ENCODE measurements at regions not wholly inside any gene's neighbourhood (a gene's known extent, or its start where the extent isn't known, plus 50 kb on each side); places are given as distances from the start of the nearest gene placed in this dataset.
A peak's percentile ranks its signal among the peaks of the same experiment; 100 is the strongest.

GRCh38 chr5:156051972-156052371 lies 275.0 kb upstream of the SGCD start:
- no peaks in the 10 kb centered on the region for H3K9me3 ChIP-seq (replicated peaks in 1 of 2; ENCODE audit: control insufficient read depth in 2 of 2, insufficient read depth in 1 of 2, low read depth in 1 of 2, low read length in 2 of 2)
- no peak overlapping the region for H3K14ac ChIP-seq (ENCODE audit: low read length)
- no peak overlapping the region for H2BK120ac ChIP-seq (ENCODE audit: low read depth, low read length)
- H3K9ac ChIP-seq (ENCODE audit: low read depth, low read length, poor library complexity), result no peak overlapping the region
- H3K4ac ChIP-seq (ENCODE audit: low read length), result no peak overlapping the region
- H4K91ac ChIP-seq (ENCODE audit: low read depth, low read length, poor library complexity), result no peak overlapping the region
- no peaks in the 10 kb centered on the region for H3K4me1 ChIP-seq (ENCODE audit: control insufficient read depth in 2 of 2, insufficient read depth in 1 of 2, low read depth in 1 of 2, low read length in 2 of 2)
- no peak overlapping the region for H2AK5ac ChIP-seq (ENCODE audit: low read depth, low read length)
- no peak overlapping the region for H4K8ac ChIP-seq (ENCODE audit: low read depth, low read length)
- no CpG with 5 or more reads among the region's 3 CpGs for WGBS, 2 donors (ENCODE audit: extremely low coverage in 2 of 2, insufficient read length in 2 of 2, insufficient replicate concordance in 1 of 2)
- no peaks in the 10 kb centered on the region for H3K36me3 ChIP-seq (replicated peaks in 1 of 2; ENCODE audit: control insufficient read depth in 2 of 2, insufficient read depth in 2 of 2, low read length in 2 of 2)
- H2BK5ac ChIP-seq (ENCODE audit: low read length), result no peak overlapping the region
- H2AFZ ChIP-seq (ENCODE audit: low read length), result no peak overlapping the region
- no peaks in the 10 kb centered on the region for H3K79me1 ChIP-seq (ENCODE audit: low read depth, low read length)
- no peak overlapping the region for H2BK12ac ChIP-seq (ENCODE audit: low read length)
- H3K27me3 ChIP-seq (ENCODE audit: control insufficient read depth in 3 of 3, insufficient read depth in 3 of 3, low read depth in 1 of 3, low read length in 3 of 3), result no peaks in the 10 kb centered on the region
- H3K4me3 ChIP-seq (ENCODE audit: low read length in 2 of 2), result no peak overlapping the region
- no peak for DNase-seq (ENCODE audit: low spot score)
- no peak overlapping the region for H3K27ac ChIP-seq (replicated peaks; ENCODE audit: low read length)
- no peak overlapping the region for H3K4me2 ChIP-seq (ENCODE audit: insufficient read depth, low read length, poor library complexity, severe bottlenecking)
- H2BK15ac ChIP-seq (ENCODE audit: low read length), result no peak overlapping the region
- H3K23ac ChIP-seq (ENCODE audit: low read depth, low read length, poor library complexity), result no peak overlapping the region
- no peak overlapping the region for H3K18ac ChIP-seq (ENCODE audit: low read length)

- WGBS, 2 donors (ENCODE audit: extremely low coverage in 2 of 2, insufficient read length in 2 of 2, insufficient replicate concordance in 1 of 2), result no CpG with 5 or more reads among the region's 1 CpG
- H3K18ac ChIP-seq (ENCODE audit: low read length), result no peak overlapping the region
- H2AK5ac ChIP-seq (ENCODE audit: low read depth, low read length), result no peak overlapping the region
- no peak overlapping the region for H2AFZ ChIP-seq (ENCODE audit: low read length)
- no peak overlapping the region for H3K4me3 ChIP-seq (ENCODE audit: low read length in 2 of 2)
- peak overlapping the region; percentile 9 for H3K9ac ChIP-seq (ENCODE audit: low read depth, low read length, poor library complexity)
- H3K4ac ChIP-seq (ENCODE audit: low read length), result no peak overlapping the region
- no peak overlapping the region for H4K8ac ChIP-seq (ENCODE audit: low read depth, low read length)
- no peak overlapping the region for H3K23ac ChIP-seq (ENCODE audit: low read depth, low read length, poor library complexity)
- H3K36me3 ChIP-seq (replicated peaks in 1 of 2; ENCODE audit: control insufficient read depth in 2 of 2, insufficient read depth in 2 of 2, low read length in 2 of 2), result no peaks in the 10 kb centered on the region
- H2BK12ac ChIP-seq (ENCODE audit: low read length), result no peak overlapping the region
- H3K79me1 ChIP-seq (ENCODE audit: low read depth, low read length), result no peaks in the 10 kb centered on the region
- H2BK15ac ChIP-seq (ENCODE audit: low read length), result no peak overlapping the region
- H3K14ac ChIP-seq (ENCODE audit: low read length), result no peak overlapping the region
- H4K91ac ChIP-seq (ENCODE audit: low read depth, low read length, poor library complexity), result no peak overlapping the region
- no peak overlapping the region for H3K4me2 ChIP-seq (ENCODE audit: insufficient read depth, low read length, poor library complexity, severe bottlenecking)
- H3K9me3 ChIP-seq (replicated peaks in 1 of 2; ENCODE audit: control insufficient read depth in 2 of 2, insufficient read depth in 1 of 2, low read depth in 1 of 2, low read length in 2 of 2), result no peaks in the 10 kb centered on the region
- H3K27me3 ChIP-seq (ENCODE audit: control insufficient read depth in 3 of 3, insufficient read depth in 3 of 3, low read depth in 1 of 3, low read length in 3 of 3), result no peaks in the 10 kb centered on the region
- H2BK120ac ChIP-seq (ENCODE audit: low read depth, low read length), result no peak overlapping the region
- H3K27ac ChIP-seq (replicated peaks; ENCODE audit: low read length), result no peak overlapping the region
- no peaks in the 10 kb centered on the region for H3K4me1 ChIP-seq (ENCODE audit: control insufficient read depth in 2 of 2, insufficient read depth in 1 of 2, low read depth in 1 of 2, low read length in 2 of 2)
- no peak overlapping the region for H2BK5ac ChIP-seq (ENCODE audit: low read length)
- DNase-seq (ENCODE audit: low spot score), result no peak
Observed at GRCh38 chr5:156052656-156053055, 274.3 kb upstream of the SGCD start.

GRCh38 chr5:156053056-156053455 lies 273.9 kb upstream of the SGCD start:
- H3K9ac ChIP-seq (ENCODE audit: low read depth, low read length, poor library complexity), result peak overlapping the region; percentile 9
- WGBS, 2 donors (ENCODE audit: extremely low coverage in 2 of 2, insufficient read length in 2 of 2, insufficient replicate concordance in 1 of 2), result no CpG with 5 or more reads among the region's 2 CpGs
- no peaks in the 10 kb centered on the region for H3K79me1 ChIP-seq (ENCODE audit: low read depth, low read length)
- H2BK15ac ChIP-seq (ENCODE audit: low read length), result no peak overlapping the region
- H3K9me3 ChIP-seq (replicated peaks in 1 of 2; ENCODE audit: control insufficient read depth in 2 of 2, insufficient read depth in 1 of 2, low read depth in 1 of 2, low read length in 2 of 2), result no peaks in the 10 kb centered on the region
- H3K18ac ChIP-seq (ENCODE audit: low read length), result no peak overlapping the region
- no peak overlapping the region for H3K14ac ChIP-seq (ENCODE audit: low read length)
- H2AFZ ChIP-seq (ENCODE audit: low read length), result no peak overlapping the region
- H2BK5ac ChIP-seq (ENCODE audit: low read length), result no peak overlapping the region
- H2AK5ac ChIP-seq (ENCODE audit: low read depth, low read length), result no peak overlapping the region
- H4K91ac ChIP-seq (ENCODE audit: low read depth, low read length, poor library complexity), result no peak overlapping the region
- no peaks in the 10 kb centered on the region for H3K4me1 ChIP-seq (ENCODE audit: control insufficient read depth in 2 of 2, insufficient read depth in 1 of 2, low read depth in 1 of 2, low read length in 2 of 2)
- no peak overlapping the region for H3K23ac ChIP-seq (ENCODE audit: low read depth, low read length, poor library complexity)
- H2BK12ac ChIP-seq (ENCODE audit: low read length), result no peak overlapping the region
- H4K8ac ChIP-seq (ENCODE audit: low read depth, low read length), result no peak overlapping the region
- no peak overlapping the region for H3K4ac ChIP-seq (ENCODE audit: low read length)
- no peaks in the 10 kb centered on the region for H3K36me3 ChIP-seq (replicated peaks in 1 of 2; ENCODE audit: control insufficient read depth in 2 of 2, insufficient read depth in 2 of 2, low read length in 2 of 2)
- DNase-seq (ENCODE audit: low spot score), result no peak
- no peak overlapping the region for H3K27ac ChIP-seq (replicated peaks; ENCODE audit: low read length)
- H3K4me3 ChIP-seq (ENCODE audit: low read length in 2 of 2), result no peak overlapping the region
- no peak overlapping the region for H3K4me2 ChIP-seq (ENCODE audit: insufficient read depth, low read length, poor library complexity, severe bottlenecking)
- no peak overlapping the region for H2BK120ac ChIP-seq (ENCODE audit: low read depth, low read length)
- H3K27me3 ChIP-seq (ENCODE audit: control insufficient read depth in 3 of 3, insufficient read depth in 3 of 3, low read depth in 1 of 3, low read length in 3 of 3), result no peaks in the 10 kb centered on the region

- H3K18ac ChIP-seq (ENCODE audit: low read length), result no peak overlapping the region
- H3K79me1 ChIP-seq (ENCODE audit: low read depth, low read length), result no peaks in the 10 kb centered on the region
- H2BK12ac ChIP-seq (ENCODE audit: low read length), result no peak overlapping the region
- no peak overlapping the region for H3K4me3 ChIP-seq (ENCODE audit: low read length in 2 of 2)
- H2BK5ac ChIP-seq (ENCODE audit: low read length), result no peak overlapping the region
- H3K14ac ChIP-seq (ENCODE audit: low read length), result no peak overlapping the region
- no peaks in the 10 kb centered on the region for H3K36me3 ChIP-seq (replicated peaks in 1 of 2; ENCODE audit: control insufficient read depth in 2 of 2, insufficient read depth in 2 of 2, low read length in 2 of 2)
- no peak overlapping the region for H3K9ac ChIP-seq (ENCODE audit: low read depth, low read length, poor library complexity)
- H3K23ac ChIP-seq (ENCODE audit: low read depth, low read length, poor library complexity), result no peak overlapping the region
- H3K27me3 ChIP-seq (ENCODE audit: control insufficient read depth in 3 of 3, insufficient read depth in 3 of 3, low read depth in 1 of 3, low read length in 3 of 3), result no peaks in the 10 kb centered on the region
- H3K4ac ChIP-seq (ENCODE audit: low read length), result no peak overlapping the region
- no peak overlapping the region for H2BK15ac ChIP-seq (ENCODE audit: low read length)
- H3K4me1 ChIP-seq (ENCODE audit: control insufficient read depth in 2 of 2, insufficient read depth in 1 of 2, low read depth in 1 of 2, low read length in 2 of 2), result no peaks in the 10 kb centered on the region
- no CpG with 5 or more reads among the region's 4 CpGs for WGBS, 2 donors (ENCODE audit: extremely low coverage in 2 of 2, insufficient read length in 2 of 2, insufficient replicate concordance in 1 of 2)
- no peak overlapping the region for H2AK5ac ChIP-seq (ENCODE audit: low read depth, low read length)
- no peak overlapping the region for H3K27ac ChIP-seq (replicated peaks; ENCODE audit: low read length)
- no peak for DNase-seq (ENCODE audit: low spot score)
- no peak overlapping the region for H3K4me2 ChIP-seq (ENCODE audit: insufficient read depth, low read length, poor library complexity, severe bottlenecking)
- no peaks in the 10 kb centered on the region for H3K9me3 ChIP-seq (replicated peaks in 1 of 2; ENCODE audit: control insufficient read depth in 2 of 2, insufficient read depth in 1 of 2, low read depth in 1 of 2, low read length in 2 of 2)
- H4K8ac ChIP-seq (ENCODE audit: low read depth, low read length), result no peak overlapping the region
- H2BK120ac ChIP-seq (ENCODE audit: low read depth, low read length), result no peak overlapping the region
- no peak overlapping the region for H4K91ac ChIP-seq (ENCODE audit: low read depth, low read length, poor library complexity)
- no peak overlapping the region for H2AFZ ChIP-seq (ENCODE audit: low read length)
Observed at GRCh38 chr5:156076912-156077311, 250.1 kb upstream of the SGCD start.
